ENCODE measurements at regions not wholly inside any gene's neighbourhood (a gene's known extent, or its start where the extent isn't known, plus 50 kb on each side); places are given as distances from the start of the nearest gene placed in this dataset.

DNA sequence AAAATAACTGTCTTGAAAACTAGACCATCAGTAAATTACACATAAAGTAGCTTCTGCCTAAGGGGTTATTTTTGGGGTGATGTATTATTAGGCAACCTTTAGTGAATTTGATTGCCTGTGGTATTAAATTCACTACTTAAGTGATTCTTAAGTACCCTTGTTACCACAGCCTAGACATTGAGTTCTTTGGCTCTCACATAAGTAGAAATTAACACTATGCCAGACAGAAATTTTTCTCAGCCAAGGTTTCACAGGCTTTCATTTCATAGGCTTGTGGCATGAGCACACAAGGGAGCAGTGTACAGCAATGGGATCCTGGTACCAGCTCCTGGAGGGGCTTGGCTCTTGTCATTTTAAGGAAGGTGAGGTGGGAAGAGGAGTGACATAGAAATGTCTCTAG, 218.5 kb downstream of the AASDHPPT start:
- TF ChIP-seq, protein P1, sequence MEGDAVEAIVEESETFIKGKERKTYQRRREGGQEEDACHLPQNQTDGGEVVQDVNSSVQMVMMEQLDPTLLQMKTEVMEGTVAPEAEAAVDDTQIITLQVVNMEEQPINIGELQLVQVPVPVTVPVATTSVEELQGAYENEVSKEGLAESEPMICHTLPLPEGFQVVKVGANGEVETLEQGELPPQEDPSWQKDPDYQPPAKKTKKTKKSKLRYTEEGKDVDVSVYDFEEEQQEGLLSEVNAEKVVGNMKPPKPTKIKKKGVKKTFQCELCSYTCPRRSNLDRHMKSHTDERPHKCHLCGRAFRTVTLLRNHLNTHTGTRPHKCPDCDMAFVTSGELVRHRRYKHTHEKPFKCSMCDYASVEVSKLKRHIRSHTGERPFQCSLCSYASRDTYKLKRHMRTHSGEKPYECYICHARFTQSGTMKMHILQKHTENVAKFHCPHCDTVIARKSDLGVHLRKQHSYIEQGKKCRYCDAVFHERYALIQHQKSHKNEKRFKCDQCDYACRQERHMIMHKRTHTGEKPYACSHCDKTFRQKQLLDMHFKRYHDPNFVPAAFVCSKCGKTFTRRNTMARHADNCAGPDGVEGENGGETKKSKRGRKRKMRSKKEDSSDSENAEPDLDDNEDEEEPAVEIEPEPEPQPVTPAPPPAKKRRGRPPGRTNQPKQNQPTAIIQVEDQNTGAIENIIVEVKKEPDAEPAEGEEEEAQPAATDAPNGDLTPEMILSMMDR (IDR thresholded peaks at IDR 0.05) = no peak
- intact Hi-C loops (cut with DNase I) = no loop called here
- Histone ChIP-seq H3K27me3 (no peaks in the 10 kb centered on the region), H3K4me1 (no peaks in the 10 kb centered on the region), H3K36me3 (no peaks in the 10 kb centered on the region), H3K4me3 (no peak overlapping the region), H3K27ac (no peak overlapping the region), H3K9me3 (no peaks in the 10 kb centered on the region)
- DNase-seq (ENCODE audit: low spot score in 2 of 2) = no peak

DNA sequence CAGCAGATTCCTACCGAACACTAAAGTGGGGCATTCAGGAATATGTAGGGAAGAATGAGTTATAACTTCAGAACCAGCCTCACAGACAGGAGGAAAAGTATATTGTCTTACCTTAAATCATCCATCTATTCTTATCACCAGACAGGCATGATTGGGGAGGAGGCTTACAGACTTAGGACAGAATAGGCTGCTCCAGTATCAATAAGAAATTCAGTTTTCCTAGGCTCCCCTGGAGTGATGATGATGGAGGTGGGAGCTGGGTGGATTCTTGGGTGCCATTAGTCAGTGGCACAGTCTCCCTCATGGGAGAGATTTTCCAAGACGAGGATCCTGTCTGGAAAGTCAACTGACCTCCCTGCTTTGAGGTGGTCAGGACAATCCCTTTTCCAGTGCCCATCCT, 225.0 kb downstream of the AASDHPPT start:
- H3K27me3 ChIP-seq = no peaks in the 10 kb centered on the region

DNA sequence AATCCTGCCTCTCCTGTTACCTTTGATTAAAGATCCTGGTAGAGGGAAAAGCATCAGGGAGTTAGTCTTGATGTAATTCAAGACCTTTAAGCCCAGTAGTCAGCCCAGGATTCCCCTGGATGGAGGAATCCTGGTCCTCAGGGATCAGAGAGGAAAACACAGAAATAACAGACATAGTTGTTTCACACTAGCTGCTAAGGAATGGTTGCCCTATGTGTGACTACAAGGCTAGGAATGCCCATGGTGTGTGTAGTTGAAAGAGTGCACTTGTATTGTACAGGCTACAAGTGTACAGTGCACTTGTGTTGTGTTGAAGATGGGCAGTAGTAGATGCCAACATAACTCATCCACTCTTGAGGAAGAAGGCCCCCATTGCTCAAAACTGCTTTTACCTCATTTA, 226.8 kb downstream of the AASDHPPT start:
- no peak overlapping the region for H3K27ac ChIP-seq
- H3K9me3 ChIP-seq = no peaks in the 10 kb centered on the region
- intact Hi-C loops (cut with DNase I) = no loop called here
- H3K27me3 ChIP-seq = no peaks in the 10 kb centered on the region
- H3K36me3 ChIP-seq = no peaks in the 10 kb centered on the region
- TF ChIP-seq, protein P1 (IDR thresholded peaks at IDR 0.05) = no peak
- DNase-seq (ENCODE audit: low spot score in 2 of 2) = no peak
- no peak overlapping the region for H3K4me3 ChIP-seq
- no peaks in the 10 kb centered on the region for H3K4me1 ChIP-seq

More for the DNA sequence above, 225.0 kb downstream of the AASDHPPT start:
- no peak overlapping the region for H3K4me3 ChIP-seq
- no peaks in the 10 kb centered on the region for H3K9me3 ChIP-seq
- H3K27ac ChIP-seq = no peak overlapping the region
- no peak for DNase-seq (ENCODE audit: low spot score in 2 of 2)
- intact Hi-C loops (cut with DNase I) = no loop called here
- H3K36me3 ChIP-seq = no peaks in the 10 kb centered on the region
- H3K4me1 ChIP-seq = no peaks in the 10 kb centered on the region
- TF ChIP-seq, protein P1 (IDR thresholded peaks at IDR 0.05) = no peak

DNA sequence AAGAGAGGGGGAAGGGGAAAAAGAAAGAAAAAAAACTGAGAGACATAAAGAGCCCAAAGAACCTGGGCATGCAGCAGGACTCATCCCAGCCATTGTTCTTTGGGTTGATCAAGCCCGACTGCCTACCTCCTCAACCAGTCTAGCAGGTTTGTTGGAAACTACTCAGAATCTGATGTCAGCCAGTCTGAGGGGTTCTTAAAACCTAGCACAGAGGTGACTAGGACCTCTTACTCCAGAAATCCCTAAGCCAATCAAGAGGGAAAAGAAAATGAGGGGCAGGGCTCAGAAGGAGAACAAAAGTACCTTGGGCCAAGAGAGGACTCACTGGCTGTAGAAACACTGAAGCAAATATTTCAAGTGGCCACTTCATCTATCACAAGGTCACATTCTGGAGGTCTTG, 228.0 kb downstream of the AASDHPPT start:
- H3K4me1 ChIP-seq = no peaks in the 10 kb centered on the region
- TF ChIP-seq, protein P1 (IDR thresholded peaks at IDR 0.05) = no peak

DNA sequence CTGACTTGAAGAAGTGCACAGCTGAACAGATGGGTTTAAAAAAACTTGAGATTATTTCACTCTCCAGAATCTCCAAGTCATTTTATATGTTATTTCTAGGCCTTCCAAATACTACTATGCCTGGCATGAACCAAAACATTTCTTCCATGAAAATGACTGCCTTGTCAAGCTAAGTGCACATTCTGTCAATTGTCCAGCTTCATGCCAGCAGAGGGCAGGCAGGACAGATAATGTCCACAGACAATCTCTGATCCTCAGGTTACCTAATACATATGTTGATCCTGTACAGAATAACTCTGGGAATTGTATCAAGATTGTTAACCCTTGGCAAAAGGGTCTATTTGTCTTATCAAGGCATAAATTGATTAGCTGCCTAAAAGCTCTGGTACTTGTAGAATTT, 229.5 kb downstream of the AASDHPPT start:
- H3K9me3 ChIP-seq = no peaks in the 10 kb centered on the region
- no peaks in the 10 kb centered on the region for H3K4me1 ChIP-seq
- DNase-seq (ENCODE audit: low spot score in 2 of 2) = no peak
- TF ChIP-seq, protein P1 (IDR thresholded peaks at IDR 0.05) = no peak
- no peak overlapping the region for H3K4me3 ChIP-seq
- no peaks in the 10 kb centered on the region for H3K27me3 ChIP-seq
- no peaks in the 10 kb centered on the region for H3K36me3 ChIP-seq
- H3K27ac ChIP-seq = no peak overlapping the region
- intact Hi-C loops (cut with DNase I) = no loop called here

More for the DNA sequence above, 228.0 kb downstream of the AASDHPPT start:
- H3K4me3 ChIP-seq = no peak overlapping the region
- intact Hi-C loops (cut with DNase I) = no loop called here
- no peaks in the 10 kb centered on the region for H3K27me3 ChIP-seq
- no peaks in the 10 kb centered on the region for H3K36me3 ChIP-seq
- no peak for DNase-seq (ENCODE audit: low spot score in 2 of 2)
- H3K9me3 ChIP-seq = no peaks in the 10 kb centered on the region
- no peak overlapping the region for H3K27ac ChIP-seq

DNA sequence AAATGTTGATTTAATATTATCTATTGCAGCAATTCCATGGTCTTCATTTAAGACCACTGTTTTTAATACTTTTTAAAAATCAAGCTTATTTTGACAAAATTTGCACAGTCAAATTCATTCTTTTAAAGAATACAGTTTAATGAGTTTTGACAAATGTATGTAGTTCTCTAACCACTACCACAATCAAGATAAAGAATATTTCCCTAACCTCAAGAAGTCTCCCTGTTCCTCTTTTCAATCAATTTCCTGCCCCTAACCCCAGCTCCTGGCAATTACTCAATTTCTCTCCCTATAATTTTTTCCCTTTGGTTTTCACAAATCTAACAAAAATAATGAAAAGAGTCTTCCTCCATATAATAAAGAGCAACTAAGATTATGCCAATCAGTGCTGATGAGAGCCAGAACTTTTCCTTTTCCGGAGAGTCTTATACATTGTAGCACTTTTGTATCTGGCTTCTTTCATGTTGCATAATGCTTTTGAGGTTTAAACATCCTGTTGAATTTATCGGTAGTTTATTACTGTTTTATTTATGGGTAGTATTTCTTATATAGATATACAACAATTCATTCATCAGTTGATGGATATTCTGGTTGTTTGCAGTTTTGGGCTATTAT, 231.7 kb downstream of the AASDHPPT start:
- Histone ChIP-seq H3K4me3 (no peak overlapping the region), H3K36me3 (no peaks in the 10 kb centered on the region)

More for the DNA sequence above, 231.7 kb downstream of the AASDHPPT start:
- H3K27me3 ChIP-seq = no peaks in the 10 kb centered on the region
- H3K4me1 ChIP-seq = no peaks in the 10 kb centered on the region
- no peak for DNase-seq (ENCODE audit: low spot score in 2 of 2)
- H3K27ac ChIP-seq = no peak overlapping the region
- TF ChIP-seq, protein P1 (IDR thresholded peaks at IDR 0.05) = no peak
- no peaks in the 10 kb centered on the region for H3K9me3 ChIP-seq
- intact Hi-C loops (cut with DNase I) = no loop called here

Measured in ascending aorta (tissue), 2 donors.